H9 (cell line): ENCODE measurements at regions not wholly inside any gene's neighbourhood (a gene's known extent, or its start where the extent isn't known, plus 50 kb on each side); places are given as distances from the start of the nearest gene placed in this dataset.

Experiments used
- DNase-seq: peaks from one replicate; pipeline ENCODE4 v3.0.0-alpha.2; 2017
- H2AFZ ChIP-seq: one replicate; pipeline ENCODE4 v1.6.1; 2013; ENCODE audit warnings: mild to moderate bottlenecking, low read length, control low read depth, moderate library complexity
- H2AK5ac ChIP-seq: 2 replicates; pipeline ENCODE4 v1.6.1; 2013; ENCODE audit warnings: low read length, control low read depth, mixed read lengths; ENCODE audit not compliant: insufficient read length
- H2BK120ac ChIP-seq: one replicate; pipeline ENCODE4 v1.6.1; 2013; ENCODE audit warnings: low read depth, mild to moderate bottlenecking, low read length, control low read depth, inconsistent platforms; ENCODE audit not compliant: poor library complexity, severe bottlenecking
- H2BK12ac ChIP-seq: 2 replicates; pipeline ENCODE4 v1.6.1; 2013; ENCODE audit warnings: low read length, control low read depth, mixed read lengths, low read depth; ENCODE audit not compliant: insufficient read length
- H2BK15ac ChIP-seq: 2 replicates; pipeline ENCODE4 v1.6.1; 2013; ENCODE audit warnings: low read depth, low read length, control low read depth
- H2BK20ac ChIP-seq: one replicate; pipeline ENCODE4 v1.6.1; 2013; ENCODE audit warnings: low read depth, mild to moderate bottlenecking, low read length, control low read depth, inconsistent platforms; ENCODE audit not compliant: poor library complexity, severe bottlenecking
- H2BK5ac ChIP-seq: 2 replicates; pipeline ENCODE4 v1.6.1; 2013; ENCODE audit warnings: low read length, control low read depth, mixed read lengths; ENCODE audit not compliant: insufficient read length
- H3K14ac ChIP-seq: 2 replicates; pipeline ENCODE4 v1.6.1; 2013; ENCODE audit warnings: low read length, control low read depth; ENCODE audit not compliant: insufficient read depth
- H3K18ac ChIP-seq: 2 replicates; pipeline ENCODE4 v1.6.1; 2013; ENCODE audit warnings: low read depth, mild to moderate bottlenecking, mixed read lengths, low read length, control low read depth; ENCODE audit not compliant: insufficient read length
- H3K23ac ChIP-seq: 2 replicates; pipeline ENCODE4 v1.6.1; 2013; ENCODE audit warnings: low read length, control low read depth, mixed read lengths, low read depth; ENCODE audit not compliant: insufficient read length
- H3K23me2 ChIP-seq: 2 replicates; pipeline ENCODE4 v1.6.1; 2013; ENCODE audit warnings: low read depth, mild to moderate bottlenecking, mixed read lengths, low read length, control low read depth; ENCODE audit not compliant: insufficient read length, poor library complexity, severe bottlenecking
- H3K27ac ChIP-seq: 2 replicates; pipeline ENCODE4 v1.5.1; 2013; ENCODE audit warnings: low read length, control low read depth, mixed read lengths, low read depth; ENCODE audit not compliant: insufficient read length
- H3K27me3 ChIP-seq: 2 replicates; pipeline ENCODE4 v1.6.1; 2013; ENCODE audit warnings: low read length, control low read depth, inconsistent platforms; ENCODE audit not compliant: insufficient read depth
- H3K4ac ChIP-seq: 2 replicates; pipeline ENCODE4 v1.6.1; 2013; ENCODE audit warnings: low read depth, mild to moderate bottlenecking, control low read depth, inconsistent platforms, low read length, moderate library complexity
- H3K4me1 ChIP-seq: 2 replicates; pipeline ENCODE4 v1.6.1; 2013; ENCODE audit warnings: low read length, control low read depth, inconsistent platforms; ENCODE audit not compliant: insufficient read depth
- H3K4me2 ChIP-seq: 2 replicates; pipeline ENCODE4 v1.6.1; 2013; ENCODE audit warnings: low read length, control low read depth, mixed read lengths; ENCODE audit not compliant: insufficient read length, insufficient read depth
- H3K56ac ChIP-seq: 2 replicates; pipeline ENCODE4 v1.6.1; 2013; ENCODE audit warnings: low read depth, mild to moderate bottlenecking, mixed read lengths, low read length, control low read depth; ENCODE audit not compliant: insufficient read length
- H3K79me1 ChIP-seq: 2 replicates; pipeline ENCODE4 v1.6.1; 2013; ENCODE audit warnings: low read depth, mild to moderate bottlenecking, moderate library complexity, low read length, control low read depth, inconsistent platforms; ENCODE audit not compliant: insufficient read depth, poor library complexity, severe bottlenecking
- H3K79me2 ChIP-seq: 2 replicates; pipeline ENCODE4 v1.6.1; 2013; ENCODE audit warnings: low read length, control low read depth, inconsistent platforms; ENCODE audit not compliant: insufficient read depth
- H3K9ac ChIP-seq: 2 replicates; pipeline ENCODE4 v1.6.1; 2013; ENCODE audit warnings: low read length, control low read depth, mixed read lengths; ENCODE audit not compliant: insufficient read length; ENCODE audit errors: extremely low read depth
- H3K9me3 ChIP-seq: one replicate; pipeline ENCODE4 v1.6.1; 2013; ENCODE audit warnings: low read depth, low read length, inconsistent platforms; ENCODE audit not compliant: control insufficient read depth
- H3T11ph ChIP-seq: one replicate; pipeline ENCODE4 v1.6.1; 2013; ENCODE audit warnings: mild to moderate bottlenecking, low read length, control low read depth, inconsistent platforms
- H4K20me1 ChIP-seq: one replicate; pipeline ENCODE4 v1.6.1; 2013; ENCODE audit not compliant: control insufficient read depth, insufficient read length, insufficient read depth
- H4K5ac ChIP-seq: 2 replicates; pipeline ENCODE4 v1.6.1; 2013; ENCODE audit warnings: low read depth, mild to moderate bottlenecking, mixed read lengths, low read length, control low read depth; ENCODE audit not compliant: insufficient read length
- H4K8ac ChIP-seq: replicated peaks from 2 replicates; pipeline ENCODE4 v1.6.1; 2013; ENCODE audit warnings: low read length, control low read depth, mixed read lengths, low read depth; ENCODE audit not compliant: insufficient read length
- H4K91ac ChIP-seq: 2 replicates; pipeline ENCODE4 v1.6.1; 2013; ENCODE audit warnings: low read depth, mild to moderate bottlenecking, moderate library complexity, mixed read lengths, low read length, control low read depth; ENCODE audit not compliant: insufficient read length
- H3K27ac Mint-ChIP-seq, 3 experiments: 2 replicates in 2 of 3; 3 replicates in 1 of 3; pipeline ENCODE4 v1.8.0; 2020 to 2021; ENCODE audit warnings: mixed read lengths in 3 of 3, mild to moderate bottlenecking in 1 of 3, moderate library complexity in 1 of 3
- H3K27me3 Mint-ChIP-seq: 2 replicates; pipeline ENCODE4 v1.8.0; 2021; ENCODE audit warnings: low read depth, mild to moderate bottlenecking, moderate library complexity, mixed read lengths
- H3K36me3 Mint-ChIP-seq, 3 experiments: 2 replicates in 2 of 3; 3 replicates in 1 of 3; pipeline ENCODE4 v1.8.0; 2020 to 2021; ENCODE audit warnings: low read depth in 3 of 3, mixed read lengths in 3 of 3; ENCODE audit not compliant: insufficient read depth in 1 of 3
- H3K4me1 Mint-ChIP-seq, 2 experiments: 2 replicates each; pipeline ENCODE4 v1.8.0; 2020; ENCODE audit warnings: mixed read lengths in 2 of 2
- H3K4me3 Mint-ChIP-seq, 2 experiments: 2 replicates in 1 of 2; 3 replicates in 1 of 2; pipeline ENCODE4 v1.8.0; 2020 to 2021; ENCODE audit warnings: mild to moderate bottlenecking in 2 of 2, mixed read lengths in 2 of 2, moderate library complexity in 1 of 2
- H3K9me3 Mint-ChIP-seq, 2 experiments: 2 replicates in 1 of 2; 3 replicates in 1 of 2; pipeline ENCODE4 v1.8.0; 2020; ENCODE audit warnings: mild to moderate bottlenecking in 2 of 2, mixed read lengths in 2 of 2, moderate library complexity in 1 of 2
- WGBS: extraction: QIAGEN DNeasy Blood & Tissue Kit; methylation state at CpG from one replicate; pipeline ENCODE4 v1.1.7; 2013; ENCODE audit warnings: missing lambda C conversion rate, low lambda C conversion rate, mixed read lengths; ENCODE audit not compliant: insufficient read length; ENCODE audit errors: extremely low coverage; 5-methylcytosine and 5-hydroxymethylcytosine counted together
- TF ChIP-seq, protein P1 (sequence below): fragments of 200-600 bp; sonication (generic); conservative IDR thresholded peaks from 3 replicates; pipeline ENCODE4 v1.8.0; 2021; ENCODE audit warnings: antibody characterized with exemption, mild to moderate bottlenecking

DNA sequence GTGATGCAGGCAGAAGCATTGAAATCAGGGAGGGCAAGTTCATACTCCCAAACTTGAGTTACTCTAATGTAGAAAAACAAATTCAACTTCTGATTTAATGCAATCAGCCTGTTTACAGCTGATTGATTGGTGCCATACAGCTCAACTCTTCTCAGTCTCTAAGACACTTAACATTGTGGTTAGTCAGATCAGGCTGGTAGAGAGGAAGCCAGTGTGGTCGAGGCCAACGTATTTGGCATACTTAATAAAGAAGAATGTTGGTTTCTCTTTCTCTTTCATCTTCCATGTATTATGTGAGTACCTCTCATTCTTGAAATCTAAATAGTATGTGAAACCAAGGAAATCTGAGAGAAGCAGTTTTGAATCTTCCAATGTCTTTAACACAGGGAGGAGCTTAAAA is 255.0 kb upstream of the SLITRK1 start:
- H3K4me2 ChIP-seq: no peak overlapping the region
- H3K4me3 Mint-ChIP-seq: no peak overlapping the region
- H3K79me2 ChIP-seq: no peaks in the 10 kb centered on the region
- no peak overlapping the region for H3K18ac ChIP-seq
- peaks cover 0 to 3% of the 10 kb centered on the region in 2 experiments; a peak in 1 of 5 replicates for H3K9me3 Mint-ChIP-seq
- no peak overlapping the region for H3K27ac ChIP-seq
- H3K4me1 ChIP-seq: no peaks in the 10 kb centered on the region; the same call in 1 of the 2 replicates
- no peak overlapping the region for H2BK12ac ChIP-seq
- WGBS: no CpG with 5 or more reads among the region's 2 CpGs
- H2BK15ac ChIP-seq: no peak overlapping the region
- no peak overlapping the region for H3K27ac Mint-ChIP-seq
- H2AFZ ChIP-seq: no peak overlapping the region
- H3K23me2 ChIP-seq: no peaks in the 10 kb centered on the region
- no peak for DNase-seq
- H3K23ac ChIP-seq: no peak overlapping the region
- H2BK5ac ChIP-seq: no peak overlapping the region
- H2AK5ac ChIP-seq: no peak overlapping the region
- no peaks in the 10 kb centered on the region for H3K27me3 ChIP-seq
- no peak overlapping the region for H4K8ac ChIP-seq
- H2BK120ac ChIP-seq: no peak overlapping the region
- H3K9ac ChIP-seq: no peak overlapping the region
- no peaks in the 10 kb centered on the region for H3K36me3 Mint-ChIP-seq
- H3K79me1 ChIP-seq: no peaks in the 10 kb centered on the region
- TF ChIP-seq, protein P1, sequence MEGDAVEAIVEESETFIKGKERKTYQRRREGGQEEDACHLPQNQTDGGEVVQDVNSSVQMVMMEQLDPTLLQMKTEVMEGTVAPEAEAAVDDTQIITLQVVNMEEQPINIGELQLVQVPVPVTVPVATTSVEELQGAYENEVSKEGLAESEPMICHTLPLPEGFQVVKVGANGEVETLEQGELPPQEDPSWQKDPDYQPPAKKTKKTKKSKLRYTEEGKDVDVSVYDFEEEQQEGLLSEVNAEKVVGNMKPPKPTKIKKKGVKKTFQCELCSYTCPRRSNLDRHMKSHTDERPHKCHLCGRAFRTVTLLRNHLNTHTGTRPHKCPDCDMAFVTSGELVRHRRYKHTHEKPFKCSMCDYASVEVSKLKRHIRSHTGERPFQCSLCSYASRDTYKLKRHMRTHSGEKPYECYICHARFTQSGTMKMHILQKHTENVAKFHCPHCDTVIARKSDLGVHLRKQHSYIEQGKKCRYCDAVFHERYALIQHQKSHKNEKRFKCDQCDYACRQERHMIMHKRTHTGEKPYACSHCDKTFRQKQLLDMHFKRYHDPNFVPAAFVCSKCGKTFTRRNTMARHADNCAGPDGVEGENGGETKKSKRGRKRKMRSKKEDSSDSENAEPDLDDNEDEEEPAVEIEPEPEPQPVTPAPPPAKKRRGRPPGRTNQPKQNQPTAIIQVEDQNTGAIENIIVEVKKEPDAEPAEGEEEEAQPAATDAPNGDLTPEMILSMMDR: no peak
- H3K14ac ChIP-seq: no peak overlapping the region
- H3K4ac ChIP-seq: no peak overlapping the region
- H2BK20ac ChIP-seq: no peak overlapping the region
- no peaks in the 10 kb centered on the region for H3K27me3 Mint-ChIP-seq
- H3K9me3 ChIP-seq: no peaks in the 10 kb centered on the region
- no peaks in the 10 kb centered on the region for H4K20me1 ChIP-seq
- no peak overlapping the region for H4K91ac ChIP-seq
- no peak overlapping the region for H3K56ac ChIP-seq
- H4K5ac ChIP-seq: no peak overlapping the region
- H3K4me1 Mint-ChIP-seq: peaks cover 7 to 11% of the 10 kb centered on the region in 2 experiments
- H3T11ph ChIP-seq: no peak overlapping the region
